ENCODE measurements at regions not wholly inside any gene's neighbourhood (a gene's known extent, or its start where the extent isn't known, plus 50 kb on each side); places are given as distances from the start of the nearest gene placed in this dataset.

GRCh38 chr21:36584980-36585940 is 105.3 kb upstream of the CLDN14 start:
- Histone ChIP-seq H3K27ac (no peak overlapping the region), H3K4me1 (no peaks in the 10 kb centered on the region), H3K9me3 (no peaks in the 10 kb centered on the region), H3K27me3 (no peaks in the 10 kb centered on the region), H3K4me3 (no peak overlapping the region), H3K36me3 (replicated peaks in 1 of 2; ENCODE audit: insufficient read depth in 1 of 2, low read depth in 2 of 2) (no peaks in the 10 kb centered on the region)
- intact Hi-C loops (cut with DNase I) = no loop called here
- 78 to 86% methylated on average over 6 of the region's 6 CpGs for WGBS, 2 donors
- no peak for DNase-seq
- no peak for TF ChIP-seq CTCF (IDR thresholded peaks at IDR 0.05)
- TF ChIP-seq POLR2A (IDR thresholded peaks at IDR 0.05) = no peak
- no peak for ATAC-seq

- no peaks in the 10 kb centered on the region for H3K27me3 ChIP-seq
- H3K27ac ChIP-seq = no peak overlapping the region
- intact Hi-C loops (cut with DNase I) = no loop called here
- 57 to 72% methylated on average over 7 to 8 of the region's 8 CpGs for WGBS, 2 donors
- no peaks in the 10 kb centered on the region for H3K36me3 ChIP-seq (replicated peaks in 1 of 2; ENCODE audit: insufficient read depth in 1 of 2, low read depth in 2 of 2)
- no peak for DNase-seq
- no peaks in the 10 kb centered on the region for H3K9me3 ChIP-seq
- TF ChIP-seq CTCF (IDR thresholded peaks at IDR 0.05) = no peak
- no peak for TF ChIP-seq POLR2A (IDR thresholded peaks at IDR 0.05)
- ATAC-seq = no peak
- no peak overlapping the region for H3K4me3 ChIP-seq
- no peaks in the 10 kb centered on the region for H3K4me1 ChIP-seq
These were observed 107.5 kb upstream of the CLDN14 start for GRCh38 chr21:36587388-36587787.

- Histone ChIP-seq H3K27me3 (no peaks in the 10 kb centered on the region), H3K4me3 (no peak overlapping the region), H3K36me3 (replicated peaks in 1 of 2; ENCODE audit: insufficient read depth in 1 of 2, low read depth in 2 of 2) (no peaks in the 10 kb centered on the region), H3K4me1 (no peaks in the 10 kb centered on the region), H3K9me3 (no peaks in the 10 kb centered on the region), H3K27ac (no peak overlapping the region)
- DNase-seq = peak; percentile 63 to 75 (median 69)
- TF ChIP-seq POLR2A (IDR thresholded peaks at IDR 0.05) (no peak), CTCF (IDR thresholded peaks at IDR 0.05) (peak; percentile 31 to 59 (median 54))
- ATAC-seq = peak; percentile 79
- intact Hi-C loops (cut with DNase I) = no loop called here
- WGBS, 2 donors = 9 to 20% methylated on average over 9 to 10 of the region's 10 CpGs
These were observed 109.5 kb upstream of the SIM2 start for GRCh38 chr21:36589352-36589971.

GRCh38 chr21:36591326-36591970 is 107.5 kb upstream of the SIM2 start:
- ATAC-seq = no peak
- Histone ChIP-seq H3K27ac (no peak overlapping the region), H3K36me3 (replicated peaks in 1 of 2; ENCODE audit: insufficient read depth in 1 of 2, low read depth in 2 of 2) (no peaks in the 10 kb centered on the region), H3K9me3 (no peaks in the 10 kb centered on the region), H3K27me3 (no peaks in the 10 kb centered on the region), H3K4me1 (no peaks in the 10 kb centered on the region), H3K4me3 (no peak overlapping the region)
- 52 to 57% methylated on average over 16 of the region's 16 CpGs for WGBS, 2 donors
- no peak for DNase-seq
- no peak for TF ChIP-seq POLR2A (IDR thresholded peaks at IDR 0.05)
- TF ChIP-seq CTCF (IDR thresholded peaks at IDR 0.05) = no peak
- intact Hi-C loops (cut with DNase I) = loop anchor here (5.0 kb wide), 1 partner anchor 169 kb away; no protein-coding TSS in a partner anchor

Data from body of pancreas (tissue), 4 donors.